Ecto neural progenitor cell (in vitro differentiated cells): ENCODE measurements at regions not wholly inside any gene's neighbourhood (a gene's known extent, or its start where the extent isn't known, plus 50 kb on each side); places are given as distances from the start of the nearest gene placed in this dataset.

Experiments used
- DNase-seq: peaks from one replicate; pipeline ENCODE4 v3.0.0-alpha.2; 2018; ENCODE audit warnings: low spot score

DNA sequence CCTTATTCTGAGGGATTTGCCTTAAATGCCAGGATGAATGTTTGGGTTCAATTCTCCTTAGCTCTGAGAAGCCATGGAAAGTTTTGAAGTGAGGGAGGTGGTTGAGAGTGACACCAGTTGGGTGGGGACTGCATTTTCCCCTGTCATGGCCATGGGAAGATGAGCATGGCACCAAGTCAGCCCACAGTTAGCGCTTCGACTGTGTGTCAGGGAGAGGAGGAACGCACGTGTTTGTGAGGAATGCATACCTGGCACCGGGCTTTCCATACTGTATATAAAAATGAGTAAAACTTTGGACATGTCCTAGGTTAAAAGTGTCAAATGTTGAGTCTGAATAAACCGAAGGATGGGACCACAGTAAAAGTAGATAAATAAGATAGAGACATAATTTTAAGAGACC, 187.5 kb upstream of the KL start:
- DNase-seq, result no peak

DNA sequence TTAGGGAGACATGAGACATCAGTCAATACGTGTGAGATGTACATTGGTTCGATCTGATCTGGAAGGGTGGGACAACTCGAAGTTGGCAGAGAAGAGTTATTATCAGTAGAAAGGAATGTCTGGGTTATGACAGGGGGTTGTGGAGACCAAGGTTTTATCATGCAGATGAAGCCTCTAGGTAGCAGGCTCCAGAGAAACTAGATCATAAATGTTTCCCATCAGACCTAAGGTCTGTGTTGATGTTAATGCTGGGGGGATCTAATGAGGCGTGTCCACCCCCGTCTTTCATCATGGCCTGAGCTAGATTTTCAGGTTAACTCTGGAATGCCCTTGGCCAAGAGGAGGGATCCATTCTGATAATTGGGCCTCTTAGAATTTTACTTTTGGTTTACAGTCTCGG, 187.0 kb upstream of the KL start:
- no peak for DNase-seq

DNA sequence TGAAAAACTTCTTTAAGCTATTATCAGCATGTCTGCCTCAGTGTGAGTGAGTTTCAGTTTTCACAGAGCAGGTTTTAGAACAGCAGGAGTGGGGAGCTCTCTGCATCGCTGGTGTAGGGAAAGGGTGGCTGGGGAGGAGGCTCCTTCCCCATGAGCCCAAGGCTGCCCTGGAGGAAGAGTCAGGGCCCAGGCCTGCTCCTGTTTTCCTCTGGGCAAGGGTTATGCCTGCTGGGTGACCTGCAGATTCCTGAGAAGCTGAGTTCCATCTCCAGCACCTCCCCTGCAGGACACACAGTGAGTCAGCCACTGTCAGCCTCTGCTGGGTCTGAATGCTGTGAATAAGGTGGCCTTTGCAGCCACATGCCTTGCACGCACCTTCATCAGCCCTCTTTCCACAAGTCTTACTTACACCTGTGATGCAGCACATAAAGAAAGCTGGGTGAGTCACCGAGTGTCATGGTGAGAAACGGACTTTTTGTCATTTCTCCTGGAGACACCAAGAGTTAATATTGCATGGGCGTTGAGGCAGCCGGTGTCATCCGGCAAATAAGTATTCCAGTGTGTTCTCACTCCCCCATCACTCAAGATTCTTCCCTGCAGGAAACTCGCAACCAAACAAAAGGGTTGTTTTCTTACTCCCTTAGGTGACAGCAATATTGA, 186.4 kb upstream of the KL start:
- no peak for DNase-seq

- no peak for DNase-seq
Observed at GRCh38 chr13:32830336-32831031, 185.7 kb upstream of the KL start.

GRCh38 chr13:32837307-32837972, 178.8 kb upstream of the KL start:
- no peak for DNase-seq

DNA sequence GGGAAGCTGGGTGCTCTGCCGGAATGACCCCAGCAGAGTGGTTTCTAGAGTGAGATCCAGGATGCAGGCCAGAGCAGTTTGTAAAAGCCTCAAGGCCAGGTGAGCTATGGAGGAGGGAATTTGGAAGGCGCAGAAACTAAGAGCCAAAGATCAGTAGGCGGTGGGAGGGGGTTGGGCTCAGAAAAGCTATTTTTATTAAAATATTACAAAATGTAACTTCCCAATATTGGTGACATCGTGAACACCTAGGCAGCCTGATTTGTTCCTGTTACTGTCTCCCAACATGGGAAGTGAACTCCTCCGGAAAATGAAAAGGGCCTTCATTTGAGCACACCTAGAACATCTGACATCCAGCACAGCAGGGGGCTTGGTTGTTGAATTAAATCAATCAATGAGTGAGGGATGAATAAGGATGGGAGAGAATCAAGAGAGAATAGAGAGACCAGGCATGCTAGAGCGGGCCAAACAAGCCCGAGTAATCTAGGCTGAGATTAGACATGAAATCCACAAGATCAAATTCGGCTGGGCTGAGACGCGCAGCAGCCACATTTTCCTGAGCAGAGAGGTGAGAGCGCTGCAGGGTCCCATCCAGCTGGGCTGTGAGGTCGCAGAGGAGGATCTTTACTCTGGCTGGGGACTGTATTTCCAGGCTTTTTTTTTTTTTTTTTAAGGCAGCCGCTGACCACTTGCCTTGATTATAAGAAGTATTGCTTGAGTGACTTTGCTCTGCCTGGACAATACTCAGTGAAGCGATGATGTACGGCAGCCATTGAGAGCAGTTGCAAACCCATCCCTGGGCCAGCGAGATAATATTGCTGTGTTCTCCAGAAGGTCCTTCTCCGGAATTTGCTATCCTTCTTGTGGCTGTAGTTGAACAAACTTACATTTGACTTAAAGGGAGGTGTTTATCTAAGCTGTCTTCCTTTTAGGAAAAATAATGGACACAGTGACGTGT, 178.0 kb upstream of the KL start:
- no peak for DNase-seq

- no peak for DNase-seq
Observed at GRCh38 chr13:32838945-32839344, 177.3 kb upstream of the KL start.

GRCh38 chr13:32840113-32840512, 176.1 kb upstream of the KL start:
- DNase-seq, result no peak

GRCh38 chr13:32840989-32841713, 175.1 kb upstream of the KL start:
- DNase-seq, result no peak

DNA sequence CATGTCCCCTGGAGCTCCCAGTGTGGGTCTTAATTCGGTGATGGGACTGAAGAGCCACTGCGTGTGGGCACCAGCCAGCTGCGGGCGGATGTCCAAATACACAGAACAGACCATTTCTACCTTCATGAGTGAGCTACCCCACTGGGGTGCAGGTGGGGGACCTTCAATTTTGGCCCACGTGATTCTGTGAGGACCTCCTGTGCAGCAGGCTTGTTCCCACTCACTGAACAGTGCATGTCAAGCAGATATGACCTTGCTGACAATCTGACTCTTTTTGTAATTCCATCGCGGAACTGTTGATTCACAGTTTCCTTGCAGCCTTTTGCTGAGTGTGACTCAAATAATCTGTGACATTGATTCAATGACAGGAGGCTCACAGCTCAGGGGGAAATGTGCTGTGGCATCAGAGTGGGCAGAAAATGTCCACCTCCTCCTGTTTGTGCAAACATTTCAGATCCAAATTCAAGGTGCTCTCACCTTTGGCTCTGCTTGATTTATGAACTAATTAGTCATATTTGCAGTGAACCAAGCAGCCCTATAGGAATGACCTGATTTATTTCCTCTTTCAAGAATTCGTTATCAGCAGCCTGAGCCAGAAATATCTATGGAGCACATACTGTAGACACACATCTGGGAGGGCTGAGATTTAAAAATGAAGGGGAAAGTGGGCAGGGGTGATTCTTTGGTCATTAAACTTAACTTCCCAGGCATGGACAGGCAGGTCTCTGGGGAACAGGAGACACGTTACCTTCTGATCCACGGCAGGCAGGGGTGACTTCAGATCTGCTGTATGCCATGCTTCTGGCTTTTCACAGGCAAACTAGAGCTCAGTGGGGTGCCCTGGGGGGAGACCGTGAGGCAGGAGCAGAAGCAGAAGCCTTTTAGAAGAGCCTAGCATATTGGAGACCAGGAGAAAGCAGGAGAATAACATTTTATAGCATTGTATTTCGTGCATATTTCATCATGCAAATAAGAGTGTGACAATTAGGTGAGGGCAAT, 170.0 kb upstream of the KL start:
- peak; percentile 38 for DNase-seq

GRCh38 chr13:32847976-32848375, 168.2 kb upstream of the KL start:
- peak; percentile 32 for DNase-seq

DNA sequence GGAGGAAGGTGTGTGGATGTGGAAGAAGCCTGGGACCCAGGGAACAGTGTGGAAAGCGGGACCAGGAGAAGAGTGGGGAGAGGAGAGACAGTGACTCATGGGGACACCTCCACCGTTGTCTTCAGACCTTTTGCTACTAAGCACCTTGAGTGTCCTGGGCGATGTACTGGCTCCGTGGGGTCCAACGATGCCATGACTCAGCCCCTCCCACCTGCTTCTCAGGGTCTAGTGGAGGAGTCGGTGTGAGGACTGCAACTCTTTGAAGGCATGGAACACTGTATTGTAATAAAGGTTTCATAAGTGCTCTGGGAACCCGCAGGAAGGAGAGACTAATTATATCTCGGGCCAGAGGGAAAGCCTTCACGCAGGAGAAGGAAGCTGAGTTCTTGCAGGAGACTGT, 166.9 kb upstream of the KL start:
- peak; percentile 21 for DNase-seq

GRCh38 chr13:32850316-32851052, 165.7 kb upstream of the KL start:
- peak; percentile 2 for DNase-seq

- DNase-seq, result peak; percentile 4
Observed at GRCh38 chr13:32851083-32852069, 164.8 kb upstream of the KL start.

DNA sequence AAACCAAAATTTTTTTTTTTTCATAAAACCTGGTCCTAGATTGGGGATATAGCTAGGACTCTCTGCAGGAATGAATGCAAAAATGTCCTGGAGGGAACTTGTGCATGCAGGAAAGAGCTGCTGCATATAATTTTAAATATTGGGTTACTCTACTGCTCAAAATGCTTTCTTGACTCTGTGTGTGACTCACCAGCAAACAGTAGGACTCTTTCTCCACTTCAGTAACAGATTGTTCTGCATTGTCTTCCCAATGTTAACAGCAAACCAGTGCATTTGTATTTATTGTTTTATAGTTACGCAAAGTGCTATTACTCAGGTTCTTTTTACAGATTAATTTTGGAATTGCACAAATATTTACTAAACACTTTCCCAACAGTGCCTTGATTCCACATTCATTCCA, 163.7 kb upstream of the KL start:
- no peak for DNase-seq

- DNase-seq, result no peak
Observed at GRCh38 chr13:32857077-32857476, 159.1 kb upstream of the KL start.

GRCh38 chr13:32857689-32858088, 158.5 kb upstream of the KL start:
- peak; percentile 14 for DNase-seq

- DNase-seq, result no peak
Observed at GRCh38 chr13:32859707-32860292, 156.4 kb upstream of the KL start.
